Ectodermal cell (in vitro differentiated cells): ENCODE measurements at regions not wholly inside any gene's neighbourhood (a gene's known extent, or its start where the extent isn't known, plus 50 kb on each side); places are given as distances from the start of the nearest gene placed in this dataset.

Experiments
- H3K27ac ChIP-seq: 2 replicates; pipeline ENCODE4 v1.7.0; 2013; ENCODE audit warnings: mild to moderate bottlenecking, low read depth, low read length; ENCODE audit not compliant: insufficient read depth, poor library complexity, severe bottlenecking
- H3K27me3 ChIP-seq: 2 replicates; pipeline ENCODE4 v1.7.0; 2013; ENCODE audit warnings: mild to moderate bottlenecking, low read length; ENCODE audit not compliant: insufficient read depth, control insufficient read depth, poor library complexity, severe bottlenecking
- H3K36me3 ChIP-seq: one replicate; pipeline ENCODE4 v1.7.0; 2013; ENCODE audit warnings: low read length; ENCODE audit not compliant: control insufficient read depth, insufficient read depth
- H3K4me1 ChIP-seq: one replicate; pipeline ENCODE4 v1.7.0; 2013; ENCODE audit warnings: low read length; ENCODE audit not compliant: control insufficient read depth, insufficient read depth
- H3K4me3 ChIP-seq: 2 replicates; pipeline ENCODE4 v1.7.0; 2013; ENCODE audit warnings: low read depth, low read length, control low read depth; ENCODE audit not compliant: insufficient read depth
- H3K9me3 ChIP-seq: 2 replicates; pipeline ENCODE4 v1.7.0; 2013; ENCODE audit warnings: mild to moderate bottlenecking, low read length, moderate library complexity; ENCODE audit not compliant: control insufficient read depth
- WGBS, 2 experiments: methylation state at CpG; one replicate each; pipeline ENCODE4 v1.1.7; 2013; ENCODE audit warnings: missing lambda C conversion rate in 2 of 2; 5-methylcytosine and 5-hydroxymethylcytosine counted together

GRCh38 chr2:104468846-104469245 is 385.1 kb upstream of the POU3F3 start:
- Histone ChIP-seq H3K27me3 (no peaks in the 10 kb centered on the region), H3K27ac (no peak overlapping the region), H3K4me1 (peaks cover 8% of the 10 kb centered on the region), H3K36me3 (no peaks in the 10 kb centered on the region), H3K9me3 (no peaks in the 10 kb centered on the region), H3K4me3 (no peak overlapping the region)
- WGBS, 2 experiments, result 82 to 87% methylated on average over 6 of the region's 6 CpGs

- no peaks in the 10 kb centered on the region for H3K27me3 ChIP-seq
- whole genome bisulfite sequencing, 2 experiments, result 74 to 77% methylated on average over 2 of the region's 2 CpGs
- no peak overlapping the region for H3K27ac ChIP-seq
- peaks cover 8% of the 10 kb centered on the region for H3K4me1 ChIP-seq
- H3K9me3 ChIP-seq, result no peaks in the 10 kb centered on the region
- H3K36me3 ChIP-seq, result no peaks in the 10 kb centered on the region
- no peak overlapping the region for H3K4me3 ChIP-seq
Observed at GRCh38 chr2:104472076-104472475, 381.8 kb upstream of the POU3F3 start.

GRCh38 chr2:104473546-104473945 is 380.4 kb upstream of the POU3F3 start:
- no peak overlapping the region for H3K4me3 ChIP-seq
- peaks cover 7% of the 10 kb centered on the region for H3K4me1 ChIP-seq
- H3K27ac ChIP-seq, result no peak overlapping the region
- H3K36me3 ChIP-seq, result no peaks in the 10 kb centered on the region
- no peaks in the 10 kb centered on the region for H3K27me3 ChIP-seq
- no peaks in the 10 kb centered on the region for H3K9me3 ChIP-seq
- WGBS, 2 experiments, result 86 to 90% methylated on average over 2 of the region's 2 CpGs

- Histone ChIP-seq H3K36me3 (no peaks in the 10 kb centered on the region), H3K27ac (no peak overlapping the region), H3K9me3 (no peaks in the 10 kb centered on the region), H3K27me3 (no peaks in the 10 kb centered on the region), H3K4me1 (no peaks in the 10 kb centered on the region), H3K4me3 (no peak overlapping the region)
- WGBS, 2 experiments, result 91 to 92% methylated on average over 6 of the region's 6 CpGs
Observed at GRCh38 chr2:104474716-104475115, 379.2 kb upstream of the POU3F3 start.

- no peaks in the 10 kb centered on the region for H3K9me3 ChIP-seq
- no peaks in the 10 kb centered on the region for H3K4me1 ChIP-seq
- no peak overlapping the region for H3K27ac ChIP-seq
- no peaks in the 10 kb centered on the region for H3K27me3 ChIP-seq
- no peaks in the 10 kb centered on the region for H3K36me3 ChIP-seq
- no peak overlapping the region for H3K4me3 ChIP-seq
- WGBS, 2 experiments, result 87 to 88% methylated on average over 2 of the region's 3 CpGs
Observed at GRCh38 chr2:104476075-104476474, 377.8 kb upstream of the POU3F3 start.

GRCh38 chr2:104476563-104476988 is 377.3 kb upstream of the POU3F3 start:
- H3K9me3 ChIP-seq, result no peaks in the 10 kb centered on the region
- 90 to 95% methylated on average over 4 of the region's 4 CpGs for WGBS, 2 experiments
- no peaks in the 10 kb centered on the region for H3K27me3 ChIP-seq
- H3K4me1 ChIP-seq, result no peaks in the 10 kb centered on the region
- H3K4me3 ChIP-seq, result no peak overlapping the region
- H3K27ac ChIP-seq, result no peak overlapping the region
- H3K36me3 ChIP-seq, result no peaks in the 10 kb centered on the region

GRCh38 chr2:104481341-104481740 is 372.6 kb upstream of the POU3F3 start:
- Histone ChIP-seq H3K27me3 (no peaks in the 10 kb centered on the region), H3K27ac (no peak overlapping the region), H3K4me1 (no peaks in the 10 kb centered on the region), H3K36me3 (no peaks in the 10 kb centered on the region), H3K9me3 (no peaks in the 10 kb centered on the region), H3K4me3 (no peak overlapping the region)
- WGBS, 2 experiments, result 95 to 96% methylated on average over 6 of the region's 6 CpGs

GRCh38 chr2:104487366-104487765 is 366.5 kb upstream of the POU3F3 start:
- 96% methylated on average over 3 to 4 of the region's 4 CpGs for WGBS, 2 experiments
- H3K4me1 ChIP-seq, result no peaks in the 10 kb centered on the region
- H3K27ac ChIP-seq, result no peak overlapping the region
- H3K36me3 ChIP-seq, result no peaks in the 10 kb centered on the region
- H3K9me3 ChIP-seq, result no peaks in the 10 kb centered on the region
- H3K4me3 ChIP-seq, result no peak overlapping the region
- no peaks in the 10 kb centered on the region for H3K27me3 ChIP-seq

- no peak overlapping the region for H3K4me3 ChIP-seq
- WGBS, 2 experiments, result 52 to 57% methylated on average over 1 of the region's 1 CpG
- no peaks in the 10 kb centered on the region for H3K36me3 ChIP-seq
- no peaks in the 10 kb centered on the region for H3K27me3 ChIP-seq
- no peak overlapping the region for H3K27ac ChIP-seq
- H3K4me1 ChIP-seq, result no peaks in the 10 kb centered on the region
- H3K9me3 ChIP-seq, result no peaks in the 10 kb centered on the region
Observed at GRCh38 chr2:104493698-104494097, 360.2 kb upstream of the POU3F3 start.

- Histone ChIP-seq H3K27ac (no peak overlapping the region), H3K9me3 (no peaks in the 10 kb centered on the region), H3K4me1 (no peaks in the 10 kb centered on the region), H3K27me3 (no peaks in the 10 kb centered on the region), H3K4me3 (no peak overlapping the region), H3K36me3 (no peaks in the 10 kb centered on the region)
- 92 to 94% methylated on average over 6 of the region's 6 CpGs for WGBS, 2 experiments
Observed at GRCh38 chr2:104501342-104501741, 352.6 kb upstream of the POU3F3 start.

GRCh38 chr2:104501929-104502328 is 352.0 kb upstream of the POU3F3 start:
- H3K4me3 ChIP-seq, result no peak overlapping the region
- 95% methylated on average over 14 of the region's 14 CpGs for WGBS, 2 experiments
- H3K27me3 ChIP-seq, result no peaks in the 10 kb centered on the region
- H3K36me3 ChIP-seq, result no peaks in the 10 kb centered on the region
- no peaks in the 10 kb centered on the region for H3K4me1 ChIP-seq
- no peaks in the 10 kb centered on the region for H3K9me3 ChIP-seq
- no peak overlapping the region for H3K27ac ChIP-seq
